Hippocampal formation (tissue), 2 donors: ENCODE measurements at regions not wholly inside any gene's neighbourhood (a gene's known extent, or its start where the extent isn't known, plus 50 kb on each side); places are given as distances from the start of the nearest gene placed in this dataset.

Experiments
- DNase-seq, 2 donors: peaks; one replicate each; lab custom pipeline; 2025; lab: John Stamatoyannopoulos, UW

DNA sequence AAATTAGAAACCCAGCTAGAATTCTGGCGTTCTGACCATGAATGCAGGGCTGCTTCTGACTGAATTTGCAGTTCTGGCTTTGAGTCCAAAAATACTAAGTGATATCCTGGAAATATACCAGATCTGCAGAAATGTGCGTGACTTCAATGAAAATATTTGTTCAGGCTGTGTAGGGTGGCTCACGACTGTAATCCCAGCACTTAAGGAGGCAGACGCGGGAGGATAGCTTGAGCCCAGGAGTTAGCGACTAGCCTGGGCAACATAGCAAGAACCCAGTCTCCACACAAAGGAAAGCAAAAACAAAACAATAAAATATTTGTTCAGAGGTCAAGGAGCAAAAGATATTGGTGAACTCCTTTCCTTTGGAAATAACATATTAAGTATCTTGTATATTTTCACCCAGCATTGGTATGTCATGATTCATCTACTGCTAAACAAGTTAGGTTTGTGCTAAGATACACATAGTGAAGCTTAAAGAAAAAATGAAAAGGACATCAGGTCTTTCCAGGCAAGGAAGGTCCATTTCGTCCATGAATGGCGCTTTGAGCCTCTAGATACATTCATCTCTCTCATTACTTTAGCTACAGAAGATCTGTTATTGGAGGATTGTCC is 239.2 kb downstream of the CMPK2 start:
- DNase-seq, result no peak

DNA sequence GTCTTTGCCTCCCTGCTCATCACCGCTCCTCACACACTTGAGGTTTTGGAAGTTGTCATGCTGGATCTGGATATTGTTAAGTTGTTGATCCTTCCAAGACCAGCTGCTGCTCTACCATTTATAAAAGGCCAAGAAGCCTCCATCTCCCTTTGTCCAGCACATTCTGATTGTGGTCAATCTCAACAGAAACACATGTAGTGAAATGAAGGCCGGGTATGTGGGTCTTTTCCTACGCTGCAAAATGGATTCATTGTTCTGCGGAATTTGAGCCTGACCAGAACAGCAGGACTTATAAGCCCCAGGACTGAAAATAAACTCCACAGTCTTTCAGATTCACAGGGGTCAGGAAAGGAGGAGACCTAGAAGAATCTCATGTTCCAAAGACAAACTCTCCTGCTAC is 238.4 kb downstream of the CMPK2 start:
- DNase-seq, result no peak

DNA sequence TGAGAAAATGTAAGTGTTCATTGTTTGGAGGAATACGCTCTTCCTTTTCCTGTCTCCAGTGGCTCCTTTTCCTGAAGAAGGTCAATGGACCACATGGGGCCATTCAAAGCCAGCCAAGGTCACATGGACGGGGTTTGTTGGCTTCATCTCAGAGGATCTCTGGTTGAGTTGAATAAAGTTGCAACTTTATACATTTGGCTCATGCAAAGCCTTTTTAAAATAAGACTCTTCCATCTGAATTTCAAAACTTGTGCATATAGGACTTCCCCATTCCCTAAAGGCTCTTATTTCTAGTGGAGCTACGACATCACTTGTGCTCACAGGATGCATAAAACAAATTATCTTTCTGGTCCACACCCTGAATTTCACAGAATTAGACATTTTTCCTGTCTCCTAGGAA is 235.5 kb downstream of the CMPK2 start:
- DNase-seq, result no peak

DNA sequence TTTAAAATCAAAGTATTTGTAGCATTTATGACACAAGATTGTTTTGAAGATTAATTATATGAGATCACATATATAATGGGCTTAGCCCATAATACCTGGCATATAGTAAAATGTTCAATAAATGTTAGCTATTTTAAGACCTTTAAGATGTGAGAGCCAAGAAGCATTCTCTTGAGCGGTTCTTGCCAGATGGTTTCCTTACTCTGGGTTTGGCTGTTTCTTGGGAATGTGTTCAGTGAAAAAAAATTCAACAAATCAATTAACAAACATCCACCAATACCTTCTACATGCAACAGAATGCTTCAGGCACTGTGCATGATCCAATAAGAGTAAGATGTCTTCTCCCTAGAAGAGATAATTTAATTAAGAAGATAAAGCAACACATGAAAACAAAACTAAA is 230.4 kb downstream of the CMPK2 start:
- no peak for DNase-seq

DNA sequence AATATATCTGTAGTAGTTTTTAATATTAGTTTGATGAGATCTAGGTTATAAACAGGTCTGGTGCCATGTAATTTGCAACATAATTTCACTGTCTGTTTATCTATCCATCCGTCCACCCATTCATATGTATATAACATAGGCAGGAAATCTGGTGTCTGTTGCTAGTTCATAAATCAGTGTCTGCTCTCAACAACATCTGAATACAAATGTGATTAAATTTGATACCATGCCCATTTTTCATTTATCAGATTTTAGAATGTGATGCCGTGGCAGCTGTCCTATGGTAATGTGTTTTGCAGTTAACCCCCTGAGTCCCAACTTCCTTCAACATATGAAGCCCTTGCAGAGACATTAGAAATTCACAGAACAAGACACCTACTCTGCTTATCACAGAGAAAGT is 228.4 kb downstream of the CMPK2 start:
- no peak for DNase-seq

DNA sequence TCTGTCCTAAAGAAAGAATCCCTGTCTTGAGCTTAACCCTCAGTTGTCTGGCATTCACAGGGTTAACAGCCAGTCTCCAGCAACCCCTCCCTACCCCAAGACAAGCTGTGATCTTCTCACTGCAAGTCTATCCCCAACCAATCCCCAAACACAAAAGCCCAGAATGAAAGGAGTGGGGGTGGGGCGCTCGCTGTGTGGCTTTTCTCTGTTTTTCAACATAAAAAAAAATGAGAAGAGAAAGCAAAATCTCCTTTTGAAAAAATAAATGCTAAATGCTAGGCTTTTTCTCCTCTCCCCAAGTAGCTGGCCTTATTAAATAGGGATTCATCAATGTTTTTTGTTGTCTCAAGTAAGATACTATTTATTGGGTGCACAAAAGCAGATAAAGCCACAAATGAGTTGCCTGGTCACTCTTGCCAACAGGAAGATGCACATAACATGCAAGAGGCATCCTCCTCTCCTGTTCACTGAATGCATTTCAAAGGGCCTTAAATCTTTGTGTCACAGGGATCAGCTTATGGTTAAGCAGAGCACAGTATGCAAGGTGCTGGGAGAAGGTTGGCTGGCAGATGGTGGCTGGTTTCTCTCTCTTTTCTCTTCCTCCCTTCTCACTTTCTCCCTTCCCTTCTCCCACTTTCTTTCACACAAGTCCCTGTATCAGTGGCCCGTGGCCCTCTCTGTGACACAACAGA is 225.6 kb downstream of the CMPK2 start:
- no peak for DNase-seq

DNA sequence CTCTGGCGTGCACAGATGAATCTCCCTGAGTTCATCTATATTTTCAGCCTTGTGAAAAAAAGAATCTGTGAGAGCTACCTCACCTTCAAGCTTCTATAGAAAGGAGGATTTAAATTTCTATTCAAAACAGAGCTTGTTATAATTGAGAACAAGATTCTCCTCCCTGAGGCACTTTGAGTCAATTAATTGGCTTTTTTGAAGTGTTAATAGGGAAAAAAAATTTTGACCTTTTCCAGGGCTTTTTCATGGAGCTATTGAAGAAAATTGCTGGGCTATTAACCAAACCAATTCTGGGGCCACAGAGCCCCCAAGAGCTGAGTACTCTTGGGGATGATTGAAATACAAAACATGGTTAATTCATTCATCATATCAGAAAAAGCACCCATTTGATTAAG is 225.1 kb downstream of the CMPK2 start:
- no peak for DNase-seq

DNA sequence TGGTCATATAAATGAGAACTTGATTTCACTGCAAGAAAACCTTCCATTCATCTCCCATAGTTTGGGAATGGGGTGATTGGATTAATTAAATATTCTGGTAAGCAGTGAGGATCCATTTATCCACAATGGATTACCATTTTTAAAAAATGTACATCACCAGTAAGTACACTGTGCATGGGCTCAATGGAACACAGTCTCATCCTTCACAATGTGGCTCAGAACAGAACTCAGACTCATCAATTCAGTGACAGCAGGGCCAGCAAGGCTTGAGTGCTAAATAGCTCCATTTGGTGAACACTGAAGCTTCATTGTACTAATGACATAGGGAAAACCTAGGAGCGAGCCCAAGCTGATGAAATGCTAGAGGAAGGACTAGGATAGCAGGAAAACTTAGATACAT is 223.8 kb downstream of the CMPK2 start:
- DNase-seq, result peak in 1 of 2 donors; percentile 4

DNA sequence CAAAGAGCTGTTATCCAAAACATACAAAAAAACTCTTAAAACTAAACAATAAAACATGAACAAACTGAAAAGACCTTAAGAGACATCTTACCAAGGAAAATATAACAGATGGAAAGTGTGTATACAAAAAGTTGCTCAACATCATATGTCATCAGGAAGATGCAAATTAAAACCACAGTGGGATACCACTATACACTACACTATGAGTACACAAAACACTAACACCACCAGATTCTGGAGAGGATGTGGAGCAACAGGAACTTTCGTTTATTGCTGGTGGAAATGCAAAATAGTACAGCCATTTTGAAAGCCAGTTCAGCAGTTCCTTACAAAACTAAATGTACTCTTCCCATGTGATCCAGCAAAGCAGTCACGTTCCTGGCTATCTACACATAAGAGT is 221.4 kb downstream of the CMPK2 start:
- DNase-seq, result no peak

DNA sequence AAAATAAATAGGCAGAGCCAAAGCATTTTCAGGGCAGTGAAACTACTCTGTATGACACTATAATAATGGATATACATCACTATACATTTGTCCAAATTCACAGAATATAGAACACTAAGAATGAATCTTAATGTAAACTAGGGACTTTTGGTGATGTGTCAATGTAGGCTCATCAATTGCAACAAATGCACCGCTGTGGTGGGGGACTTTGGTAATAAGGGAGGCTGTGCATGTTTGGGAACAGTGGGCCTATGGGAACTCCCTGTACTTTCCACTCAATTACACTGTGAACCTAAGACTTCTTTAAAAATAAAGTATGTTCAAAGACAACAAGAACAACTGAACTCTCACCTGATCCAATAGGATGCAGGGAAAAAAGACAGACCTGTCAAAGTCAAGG is 220.7 kb downstream of the CMPK2 start:
- no peak for DNase-seq

DNA sequence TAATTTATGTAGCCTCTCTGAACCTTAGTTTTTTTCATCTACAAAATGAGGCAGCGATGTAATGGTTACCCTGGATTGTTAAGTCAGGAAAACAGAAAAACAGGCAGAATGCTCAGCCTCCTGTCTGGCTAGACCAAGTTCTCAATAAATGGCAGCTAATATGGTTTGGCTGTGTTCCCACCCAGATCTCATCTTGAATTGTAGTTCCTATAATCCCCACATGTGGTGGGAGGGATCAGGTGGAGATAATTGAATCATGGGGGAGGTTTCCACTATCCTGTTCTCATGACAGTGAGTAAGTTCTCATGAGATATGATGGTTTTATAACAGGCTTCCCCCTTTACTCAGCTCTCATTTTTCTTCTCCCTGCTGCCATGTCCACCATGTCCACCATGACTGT is 220.0 kb downstream of the CMPK2 start:
- no peak for DNase-seq

DNA sequence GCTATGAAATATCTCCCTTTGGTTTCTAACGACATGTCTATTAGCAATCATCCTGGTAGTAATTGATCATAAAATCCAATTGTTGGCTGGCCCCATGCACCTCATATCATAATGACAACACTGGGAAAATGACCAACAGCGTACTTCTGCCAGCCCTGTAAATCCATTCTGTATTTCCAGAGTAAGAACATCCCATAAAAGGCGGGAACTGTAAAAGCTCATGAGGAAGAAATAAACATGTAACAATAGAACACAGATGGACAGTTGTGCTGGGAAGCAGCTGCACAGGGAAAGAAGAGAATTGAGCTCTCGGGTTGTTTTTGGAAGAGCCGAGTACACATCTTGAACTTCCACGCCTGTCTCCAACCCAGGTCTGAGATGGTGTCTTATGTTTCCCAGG is 218.7 kb downstream of the CMPK2 start:
- no peak for DNase-seq

DNA sequence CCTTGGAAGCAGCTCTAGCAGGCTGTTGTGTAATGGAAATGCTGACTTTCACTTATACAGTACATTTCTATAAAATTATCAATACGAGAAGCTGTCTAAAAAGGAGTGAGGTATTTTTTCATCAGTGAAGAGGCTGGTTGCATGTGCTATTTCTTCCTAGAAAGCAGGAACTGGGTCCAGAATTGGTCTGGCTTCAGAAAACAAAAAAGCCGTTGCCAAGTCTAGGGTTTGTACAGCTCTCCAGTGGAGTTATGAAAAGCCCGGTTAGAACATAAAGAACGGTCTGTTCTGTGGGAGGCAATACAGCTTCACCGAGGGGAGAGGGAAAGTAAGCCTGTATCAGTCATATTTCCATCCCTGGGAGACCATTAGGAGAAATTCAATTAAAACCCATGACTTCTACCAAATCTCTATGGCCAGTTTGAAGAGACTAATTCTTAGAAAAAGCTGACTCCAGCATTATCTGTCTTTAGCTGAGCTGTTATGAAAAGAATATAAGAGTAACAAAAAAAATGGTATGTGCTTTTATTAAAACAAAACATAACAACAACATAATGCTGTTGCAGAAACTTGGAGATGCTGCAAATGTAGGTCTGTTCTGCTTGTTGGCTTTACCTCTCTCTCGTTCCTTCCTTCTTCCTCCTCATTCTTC is 217.0 kb downstream of the CMPK2 start:
- peak; percentile 3 to 59 for DNase-seq

DNA sequence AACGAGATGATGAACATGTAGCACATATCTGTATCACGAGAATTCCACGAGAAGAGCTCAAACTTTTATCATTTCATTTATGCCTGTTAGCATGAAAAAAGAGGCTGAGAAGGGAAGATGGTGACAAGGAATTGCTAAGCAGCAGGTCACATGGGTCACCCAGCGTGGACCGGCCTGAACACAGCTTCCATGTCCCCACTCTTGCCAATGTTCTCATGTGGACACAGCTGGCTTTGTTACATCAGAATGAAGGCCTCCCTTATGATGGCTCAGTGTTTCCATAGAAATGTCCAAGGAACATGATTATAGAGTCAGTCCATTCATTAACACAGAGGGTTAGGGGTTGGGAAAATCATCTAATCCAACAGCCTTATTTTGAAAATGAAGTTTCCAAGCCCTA is 215.4 kb downstream of the CMPK2 start:
- peak; percentile 20 to 40 for DNase-seq

DNA sequence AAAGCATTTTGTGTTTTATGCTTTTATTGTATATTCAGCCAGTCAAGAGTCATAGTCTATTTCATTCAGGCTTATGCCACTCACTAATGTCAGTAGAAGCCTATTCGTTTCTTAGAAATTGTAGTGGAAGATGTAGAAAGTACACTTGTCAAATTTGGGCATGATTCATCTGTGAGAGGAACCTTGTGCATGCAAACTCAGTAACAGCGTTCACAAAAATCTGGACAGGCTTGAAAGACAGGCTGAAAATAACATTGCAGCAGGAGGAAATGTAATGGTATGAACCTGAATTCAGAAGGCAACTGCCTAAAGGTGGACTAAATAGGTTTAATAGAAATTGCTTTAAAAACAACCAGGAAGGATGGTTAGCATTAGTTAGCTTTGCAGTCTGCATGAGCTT is 213.5 kb downstream of the CMPK2 start:
- no peak for DNase-seq

DNA sequence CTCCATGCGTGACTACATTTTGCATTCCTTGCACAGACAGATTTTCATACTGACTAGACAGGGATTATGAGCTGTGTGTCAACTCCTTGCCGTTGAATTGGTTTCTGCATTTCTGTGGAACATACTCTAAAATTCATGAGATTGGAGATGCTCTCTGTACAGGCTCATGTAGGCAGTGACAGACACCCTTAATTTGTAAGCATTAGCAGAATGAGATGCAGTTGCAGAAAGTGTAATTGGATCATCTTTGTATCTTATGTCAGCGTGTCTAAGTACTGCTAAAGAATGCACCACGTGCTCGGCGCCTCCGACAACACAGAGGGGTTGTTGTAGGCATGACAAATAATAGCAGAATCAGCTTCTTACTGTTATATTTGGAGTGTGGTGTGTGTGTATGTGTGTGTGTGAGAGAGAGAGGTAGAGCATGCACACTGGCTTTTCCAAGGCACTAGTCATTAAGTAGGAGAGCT is 212.4 kb downstream of the CMPK2 start:
- no peak for DNase-seq

DNA sequence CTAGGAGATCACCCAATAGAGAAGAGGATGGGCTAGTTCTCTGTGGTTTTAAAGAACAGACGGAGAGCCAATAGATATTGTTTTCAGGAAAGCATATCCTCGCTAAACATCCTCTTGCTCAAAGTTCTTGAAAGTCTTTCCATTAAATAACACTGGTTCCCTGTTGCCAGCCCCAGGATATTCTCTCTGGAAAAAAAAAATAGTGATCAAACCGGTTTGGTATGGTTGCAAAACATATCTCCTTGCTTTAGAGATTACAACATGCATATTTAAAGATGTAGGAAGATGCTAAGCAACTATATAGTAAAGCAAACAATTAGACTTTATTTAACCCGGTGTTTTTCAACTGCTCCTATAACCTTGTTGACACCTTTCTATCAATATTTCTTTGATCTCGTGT is 211.4 kb downstream of the CMPK2 start:
- DNase-seq, result no peak

DNA sequence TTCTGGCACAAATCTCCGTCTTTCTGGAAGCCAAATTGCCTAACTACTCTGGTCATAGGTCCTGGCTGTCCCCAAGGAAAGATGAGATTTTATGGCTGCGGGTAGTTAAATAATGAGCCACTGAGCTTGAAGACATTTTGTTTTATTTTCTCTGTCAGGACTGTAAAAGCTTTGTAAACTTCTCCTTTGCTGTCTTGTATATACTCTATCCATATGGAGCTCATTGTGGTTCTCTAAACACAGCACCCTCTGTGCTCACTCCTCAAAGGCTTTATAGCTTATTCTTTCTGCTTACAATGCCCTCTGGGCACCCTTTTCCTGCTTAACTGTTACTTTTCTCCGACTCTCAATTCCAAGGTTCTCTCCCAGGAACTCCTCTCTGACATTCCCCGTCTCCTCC is 209.1 kb downstream of the CMPK2 start:
- DNase-seq, result no peak

DNA sequence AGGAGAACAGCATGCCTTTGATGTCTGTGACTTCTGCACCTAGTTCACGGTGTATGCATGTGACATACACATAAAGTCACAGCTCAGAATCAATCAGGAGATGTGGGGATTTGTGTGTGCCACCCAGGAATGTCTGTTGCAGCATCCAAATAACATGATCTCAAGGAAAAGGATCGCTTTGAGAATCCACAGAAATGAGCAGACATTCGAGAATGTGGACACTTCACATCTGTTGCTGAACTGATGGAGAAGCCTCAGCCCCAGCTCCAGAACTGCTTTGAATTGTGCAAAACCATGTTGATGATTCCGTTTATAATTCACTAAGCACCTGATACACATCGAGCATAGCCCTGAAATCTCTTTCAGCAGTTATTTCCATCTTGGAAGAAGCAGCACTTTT is 208.6 kb downstream of the CMPK2 start:
- DNase-seq, result no peak

DNA sequence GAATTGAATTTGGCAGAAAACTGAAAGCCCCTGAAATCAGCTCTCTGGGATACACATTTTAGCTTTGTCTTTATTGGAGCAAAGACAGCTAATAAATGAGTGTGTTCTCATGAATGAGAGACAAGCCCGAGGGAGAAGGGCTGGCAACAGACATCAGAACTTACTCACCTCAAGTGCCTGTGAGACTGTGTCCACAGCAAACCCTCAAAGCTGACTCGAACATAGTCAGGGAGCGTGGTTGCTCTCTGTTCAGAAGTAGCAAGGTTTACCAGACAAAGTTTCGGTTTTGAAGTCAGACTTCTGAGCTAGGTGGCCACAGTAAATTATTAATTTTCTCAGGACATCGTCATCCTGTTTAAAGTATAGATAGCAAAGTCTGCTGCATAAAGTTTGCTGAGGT is 207.9 kb downstream of the CMPK2 start:
- no peak for DNase-seq

DNA sequence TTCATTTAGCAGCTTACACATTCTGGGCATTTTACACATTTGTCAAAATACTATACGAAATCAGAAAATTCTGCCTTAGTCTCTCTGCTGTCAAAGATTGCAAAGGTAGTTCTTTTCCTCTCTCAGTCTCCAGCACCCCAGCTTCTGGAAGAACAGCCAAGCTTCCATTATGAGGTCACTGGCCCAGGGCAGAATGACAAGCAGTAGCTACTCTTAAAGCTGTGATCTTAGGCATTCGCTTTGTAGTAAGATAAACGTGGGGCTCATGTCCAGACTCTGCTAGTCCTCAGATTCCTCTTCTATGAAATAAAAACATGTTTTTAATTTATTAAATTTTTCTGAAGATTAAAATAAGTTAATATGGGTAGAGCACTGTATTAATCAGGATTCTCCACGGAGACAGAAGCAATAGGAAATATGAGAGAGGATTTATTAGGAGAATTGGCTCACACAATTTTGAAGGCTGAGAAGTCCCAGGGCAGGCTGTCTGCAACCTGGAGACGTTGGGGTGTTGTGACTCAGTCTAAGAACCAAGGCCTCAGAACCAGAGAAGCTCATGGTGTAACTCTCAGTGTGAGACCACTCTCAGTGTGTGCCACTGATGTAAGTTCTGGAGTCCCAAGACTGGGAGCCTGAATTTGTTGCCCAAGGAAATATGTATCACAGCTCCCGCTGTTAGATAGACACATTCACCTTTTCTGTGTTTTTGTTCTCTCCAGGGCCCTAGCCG is 201.2 kb downstream of the CMPK2 start:
- DNase-seq, result no peak

DNA sequence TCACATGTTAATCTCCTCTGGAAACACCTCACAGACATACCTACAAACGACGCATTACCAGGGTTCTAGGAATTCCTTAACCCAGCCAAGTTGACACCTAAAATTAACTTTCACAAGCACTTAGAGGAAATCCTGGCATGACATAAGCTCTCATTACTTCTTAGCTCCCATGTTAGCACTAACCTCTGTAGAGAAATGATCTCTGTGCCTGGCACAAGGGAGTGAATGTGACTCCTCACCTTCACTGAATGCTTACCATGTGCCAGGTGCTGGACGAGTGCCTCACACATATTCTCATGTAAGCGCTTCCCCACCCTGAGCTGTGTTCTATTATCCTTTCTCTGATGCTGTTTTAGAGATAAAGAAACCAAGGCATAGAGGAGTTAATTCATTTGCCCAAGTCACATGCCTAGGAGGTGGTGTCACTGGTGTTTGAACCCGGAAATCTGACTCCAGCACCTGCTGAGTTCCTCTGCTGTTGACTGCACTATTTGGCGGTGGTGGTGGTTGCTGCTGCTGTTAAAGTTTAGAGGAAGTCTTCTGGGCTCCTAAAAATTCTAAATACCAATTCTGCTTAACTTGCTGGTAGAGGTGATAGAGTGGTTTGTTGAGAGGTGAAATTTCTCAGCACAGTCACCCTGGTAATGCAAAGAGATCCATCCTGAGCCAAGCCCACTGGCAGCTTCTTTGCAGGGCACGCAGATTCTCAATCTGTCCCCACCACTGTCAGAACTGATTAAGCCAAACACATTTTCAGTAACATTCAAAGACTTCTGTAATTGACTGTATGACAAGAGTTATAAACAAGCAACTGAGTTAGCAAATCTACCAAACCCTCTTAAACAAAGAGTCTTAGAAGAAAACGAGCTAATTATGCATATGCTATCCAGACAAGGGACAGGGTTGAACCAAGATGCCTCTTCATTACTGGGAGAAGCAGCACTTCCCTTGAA is 200.3 kb downstream of the CMPK2 start:
- DNase-seq, result no peak
